GM21619 (cell line): ENCODE measurements at regions not wholly inside any gene's neighbourhood (a gene's known extent, or its start where the extent isn't known, plus 50 kb on each side); places are given as distances from the start of the nearest gene placed in this dataset.

ENCODE experiments used
- ATAC-seq: cut with Tn5 transposase; IDR thresholded peaks from one replicate; pipeline ENCODE4 v1.9.1; 2021; ENCODE audit not compliant: unreplicated experiment

DNA sequence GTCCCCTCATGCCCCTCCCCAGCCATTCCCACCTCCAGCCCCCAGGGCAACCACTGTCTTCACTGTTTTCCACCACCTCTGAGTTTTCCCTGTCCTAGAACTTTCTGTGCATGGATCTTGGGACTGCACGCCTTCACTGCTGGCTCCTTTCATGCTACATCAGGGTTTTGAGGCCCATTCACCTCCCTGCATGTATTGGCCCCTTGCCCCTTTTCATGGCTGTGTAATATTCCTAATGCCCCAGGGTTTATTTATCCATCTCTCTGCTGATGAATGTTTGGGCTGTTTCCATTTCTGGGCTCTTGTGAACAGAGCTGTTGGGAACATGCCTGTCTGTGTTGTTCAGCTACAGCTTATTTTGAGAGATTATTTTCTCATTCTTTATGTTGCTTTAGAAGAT, 205.0 kb downstream of the RBFOX3 start:
- ATAC-seq, result no peak

DNA sequence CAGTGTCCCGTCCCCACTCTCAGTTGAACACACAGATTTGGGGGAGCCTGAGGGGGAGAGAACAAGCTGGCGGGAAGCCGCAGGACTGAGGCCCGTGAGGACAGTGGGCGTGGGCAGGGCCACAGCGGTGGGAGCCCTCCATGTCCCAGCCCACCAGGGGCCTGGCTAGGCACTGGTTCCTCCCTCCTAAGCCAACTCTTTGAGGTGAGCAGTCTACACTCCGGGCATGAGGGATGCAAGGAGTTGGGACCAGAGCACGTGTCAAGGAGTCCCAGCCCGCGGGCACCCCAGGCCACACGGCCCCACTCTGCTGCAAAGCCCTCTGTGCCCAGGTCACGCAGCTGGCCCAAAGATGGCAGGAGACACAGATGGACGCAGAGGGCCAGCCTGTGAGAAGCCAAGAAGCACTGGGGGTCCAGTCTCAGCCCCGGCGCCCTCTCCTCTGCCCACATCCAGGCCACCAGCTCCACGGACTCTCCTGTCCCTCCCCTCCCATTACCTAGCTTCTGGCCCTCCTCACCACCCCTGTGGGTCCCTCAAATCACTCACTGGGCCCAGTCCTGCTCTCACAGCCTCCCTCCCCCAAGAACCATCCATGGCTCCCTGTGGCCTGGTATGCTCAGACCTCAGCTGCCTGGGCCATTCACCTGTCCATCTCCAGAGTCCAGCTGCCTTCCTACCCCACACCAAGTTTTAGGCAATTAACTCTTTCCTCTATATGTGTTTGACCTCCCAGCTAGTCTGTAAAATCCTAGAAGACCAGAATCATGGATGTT, 206.5 kb downstream of the RBFOX3 start:
- no peak for ATAC-seq

DNA sequence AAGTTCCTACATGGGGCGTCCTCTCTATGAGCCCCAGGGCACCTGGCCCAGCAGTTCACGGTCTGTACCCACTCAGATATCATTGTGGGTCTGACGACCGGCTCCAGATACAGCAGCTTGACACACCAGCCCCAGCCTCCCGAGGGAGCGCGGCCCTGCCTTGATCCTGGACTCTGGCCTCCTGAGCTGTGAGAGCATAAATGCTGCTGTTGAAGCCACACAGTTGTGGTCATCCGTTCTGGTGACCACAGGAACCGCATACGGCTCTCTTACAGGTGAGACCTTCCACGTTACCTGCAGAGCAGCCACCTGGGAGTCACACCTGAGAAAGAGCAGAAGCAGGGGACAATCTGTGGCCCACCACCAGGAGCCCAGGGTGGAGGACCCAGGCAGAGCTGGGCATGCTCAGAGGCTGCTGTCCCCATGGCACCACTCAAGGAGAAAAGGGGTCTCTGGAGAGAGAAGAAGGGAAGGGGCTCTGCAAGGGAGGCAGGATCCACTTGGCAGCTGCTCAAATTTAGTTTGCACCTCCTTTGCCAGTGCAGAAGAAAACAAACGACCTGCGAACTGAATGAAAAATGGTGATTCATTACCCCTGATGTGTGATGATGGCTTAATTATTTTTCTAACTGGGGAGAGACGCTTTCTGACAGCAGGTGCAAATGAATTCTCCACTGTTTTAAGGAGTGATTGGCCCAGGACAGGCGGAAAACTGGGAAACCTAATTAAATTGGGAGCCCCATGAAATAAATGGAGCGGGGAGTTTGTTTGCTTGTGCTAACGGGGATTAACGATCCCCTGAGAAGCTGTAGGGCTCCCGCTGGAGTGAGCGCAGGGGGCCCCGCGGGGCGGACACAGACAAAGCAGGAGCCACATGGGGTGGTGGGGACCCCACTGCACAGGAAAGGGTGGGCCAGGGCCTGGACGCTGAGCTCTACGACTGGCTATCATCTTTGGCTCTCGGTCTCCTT, 208.9 kb downstream of the RBFOX3 start:
- ATAC-seq, result no peak

GRCh38 chr17:79400989-79401703, 209.7 kb downstream of the RBFOX3 start:
- no peak for ATAC-seq

- ATAC-seq, result no peak
Observed at GRCh38 chr17:79399610-79400144, 211.2 kb downstream of the RBFOX3 start.

DNA sequence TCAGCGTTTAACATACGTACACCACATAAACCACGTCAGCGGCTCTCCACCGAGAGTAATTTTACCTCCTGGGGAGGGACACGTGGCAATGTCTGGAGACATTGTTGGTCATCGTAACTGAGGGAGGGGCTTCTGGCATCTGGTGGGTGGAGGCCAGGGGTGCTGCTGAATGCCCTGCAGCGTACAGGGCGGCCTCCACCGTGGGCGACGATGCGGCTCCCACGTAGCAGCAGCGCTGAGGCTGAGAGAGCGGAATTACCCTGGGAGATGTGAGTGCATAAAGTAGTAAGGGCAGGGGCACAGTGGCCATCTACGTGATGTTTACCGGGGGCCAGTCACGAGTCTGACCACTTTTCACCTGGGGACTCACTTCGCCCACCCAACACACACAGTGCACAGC, 212.4 kb downstream of the RBFOX3 start:
- ATAC-seq, result no peak

DNA sequence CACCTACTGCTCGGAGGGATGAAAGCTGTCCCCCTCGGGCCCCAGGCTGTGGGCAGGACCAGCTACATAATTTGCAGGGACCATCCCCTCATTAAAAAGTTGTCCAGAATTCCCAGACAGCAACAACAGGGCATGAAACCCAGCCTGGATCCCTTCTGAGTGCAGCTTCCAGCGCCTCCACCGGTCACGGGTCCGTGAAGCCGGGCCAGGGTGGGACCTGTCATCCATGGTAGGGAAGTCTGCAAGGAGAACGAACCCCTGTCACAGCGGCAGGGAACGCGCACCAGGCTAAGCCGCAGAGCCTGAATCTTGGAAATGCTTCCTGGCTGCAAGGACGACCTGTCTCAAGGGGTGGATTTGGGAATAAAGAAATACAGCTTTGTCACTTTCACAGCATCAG, 214.2 kb downstream of the RBFOX3 start:
- no peak for ATAC-seq

DNA sequence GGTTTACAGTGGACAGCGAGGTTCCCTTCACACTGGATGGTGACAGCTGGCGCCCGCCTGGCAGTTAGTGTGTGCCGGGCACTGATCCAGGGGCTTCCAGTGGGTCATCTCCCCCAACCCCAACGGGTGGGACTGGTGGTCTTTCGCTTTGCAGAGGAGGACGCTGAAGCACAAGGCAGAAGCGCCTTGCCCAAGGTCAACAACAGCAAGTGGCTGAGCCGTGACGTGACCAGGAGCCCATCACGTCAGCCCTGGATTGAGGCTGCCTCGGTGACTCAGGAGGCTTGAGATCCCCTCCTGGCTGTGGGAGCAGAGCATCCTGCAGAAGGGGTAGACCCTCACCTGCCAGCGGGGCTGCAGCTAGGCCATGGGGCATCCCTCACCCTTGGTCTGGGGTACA, 215.3 kb downstream of the RBFOX3 start:
- no peak for ATAC-seq

- no peak for ATAC-seq
Observed at GRCh38 chr17:79395066-79395465, 215.8 kb downstream of the RBFOX3 start.

DNA sequence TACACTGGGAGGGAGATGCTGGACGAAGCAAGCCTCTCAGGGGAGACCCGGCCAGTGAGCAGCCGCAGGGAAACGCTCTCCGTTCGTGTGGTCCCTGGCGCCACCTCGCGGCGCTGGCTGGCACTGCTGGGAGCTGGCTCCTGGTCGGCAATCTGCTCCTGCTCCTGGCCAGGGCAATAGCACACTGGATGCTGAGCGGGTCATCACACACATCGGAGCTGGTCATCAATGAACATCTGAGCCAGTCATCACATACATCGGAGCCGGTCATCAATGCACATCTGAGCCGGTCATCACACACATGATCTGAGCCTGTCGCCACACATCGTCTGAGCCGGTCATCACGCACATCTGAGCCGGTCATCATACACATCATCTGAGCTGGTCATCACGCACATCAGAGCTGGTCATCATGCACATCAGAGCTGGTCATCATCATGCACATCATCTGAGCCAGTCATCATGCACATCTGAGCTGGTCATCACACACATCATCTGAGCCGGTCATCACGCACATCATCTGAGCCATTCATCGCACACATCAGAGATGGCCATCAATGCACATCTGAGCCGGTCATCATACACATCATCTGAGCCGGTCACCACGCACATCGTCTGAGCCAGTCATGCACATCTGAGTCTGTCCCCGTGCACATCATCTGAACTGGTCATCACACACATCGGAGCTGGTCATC, 217.3 kb downstream of the RBFOX3 start:
- ATAC-seq, result no peak

- ATAC-seq, result no peak
Observed at GRCh38 chr17:79392598-79392997, 218.3 kb downstream of the RBFOX3 start.

DNA sequence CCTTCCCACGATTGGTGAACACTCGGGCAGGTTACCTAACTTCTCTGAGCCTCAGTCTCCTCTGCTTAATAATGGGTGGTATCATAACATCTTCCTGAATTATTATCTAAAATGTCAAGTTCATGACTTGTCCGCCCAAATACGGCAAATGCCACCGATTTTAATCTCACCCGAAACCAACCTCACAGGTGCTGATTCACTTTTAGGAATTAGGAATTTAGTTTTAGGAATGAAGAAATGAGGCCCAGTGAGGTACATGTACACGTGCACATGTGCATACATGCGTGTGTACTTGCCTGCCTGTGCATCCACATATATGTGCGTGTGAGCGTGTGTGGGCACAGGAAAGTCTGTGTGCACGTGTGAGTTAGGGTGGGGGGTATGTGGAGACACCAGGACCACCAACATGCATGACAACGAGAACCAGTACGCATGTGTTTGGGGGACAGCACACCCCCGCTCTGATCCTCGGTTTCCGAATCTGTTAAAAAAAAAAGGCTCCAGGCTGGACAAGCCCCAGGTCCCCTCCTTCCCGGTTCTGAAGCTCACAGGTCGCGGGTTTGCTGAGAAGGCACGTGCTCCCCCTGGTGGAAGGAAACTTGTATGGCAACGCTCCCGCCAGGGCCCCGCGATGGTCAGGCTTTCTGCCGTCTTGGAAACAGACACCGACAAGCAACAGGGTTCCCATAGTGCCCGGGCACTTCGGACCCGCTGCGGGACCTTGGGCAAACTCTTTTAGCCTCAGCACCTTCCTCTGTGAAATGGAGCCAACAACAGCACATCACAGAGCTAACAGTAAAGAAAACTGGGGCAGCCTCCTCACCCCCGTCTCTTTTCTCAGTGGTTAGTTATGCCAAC, 219.2 kb downstream of the RBFOX3 start:
- ATAC-seq, result no peak

DNA sequence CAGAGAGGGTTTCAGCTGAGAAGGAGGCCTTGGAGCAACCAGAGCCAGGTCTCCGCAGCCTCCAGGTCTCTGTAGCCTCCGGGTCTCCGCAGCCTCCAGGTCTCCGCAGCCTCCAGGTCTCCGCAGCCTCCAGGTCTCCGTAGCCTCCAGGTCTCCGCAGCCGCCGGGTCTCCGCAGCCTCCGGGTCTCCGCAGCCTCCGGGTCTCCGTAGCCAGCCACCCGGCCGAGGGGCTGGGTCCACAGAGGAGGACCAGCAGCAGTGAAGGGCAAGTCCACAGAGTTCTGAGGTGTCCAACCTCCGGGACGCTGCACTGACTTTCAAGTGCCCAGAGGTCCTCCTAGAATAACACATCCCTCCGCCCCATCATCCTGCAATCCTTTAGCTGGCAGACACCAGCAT, 221.0 kb downstream of the RBFOX3 start:
- ATAC-seq, result no peak

GRCh38 chr17:79388556-79389295, 222.1 kb downstream of the RBFOX3 start:
- no peak for ATAC-seq

DNA sequence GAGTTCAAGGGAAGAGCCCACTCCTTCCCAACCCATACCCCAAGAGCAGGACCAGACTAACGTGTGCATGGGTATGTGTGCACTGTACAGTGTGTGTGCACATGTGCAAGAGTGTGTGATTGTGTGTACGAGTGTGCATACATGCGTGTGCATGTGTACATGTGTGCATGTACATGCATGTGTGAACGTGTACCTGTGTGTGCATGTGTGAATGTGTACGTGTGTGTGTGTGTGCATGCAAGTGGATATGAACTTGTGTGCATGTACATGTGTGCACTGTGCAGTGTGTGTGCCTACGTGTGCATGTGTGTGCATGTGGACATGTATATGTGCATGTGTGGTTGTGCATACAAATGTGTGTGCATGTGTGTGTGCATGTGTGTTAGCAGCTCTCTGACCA, 223.1 kb downstream of the RBFOX3 start:
- no peak for ATAC-seq

DNA sequence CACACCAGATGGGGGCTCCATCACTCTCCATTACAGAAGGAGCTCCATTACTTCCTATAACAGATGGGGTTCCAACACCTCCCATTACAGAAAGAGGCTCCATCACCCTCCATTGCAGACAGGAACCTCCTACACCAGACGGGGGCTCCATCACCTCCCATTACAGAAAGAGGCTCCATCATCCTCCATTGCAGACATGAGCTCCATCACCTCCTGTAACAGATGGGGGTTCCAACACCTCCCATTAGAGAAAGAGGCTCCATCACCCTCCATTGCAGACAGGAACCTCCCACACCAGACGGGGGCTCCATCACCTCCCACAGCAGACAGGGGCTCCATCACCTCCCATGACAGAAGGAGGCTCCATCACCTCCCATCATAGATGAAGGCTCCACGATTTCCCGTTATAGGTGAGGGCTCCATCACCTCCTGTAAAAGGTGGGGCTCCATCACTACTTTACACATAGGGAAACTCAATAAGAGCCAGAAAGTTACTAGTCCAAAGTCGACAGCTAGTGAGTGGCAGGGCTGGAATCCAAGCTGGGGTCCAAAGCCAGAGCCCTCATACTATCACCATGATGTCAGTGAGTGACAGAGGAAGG, 224.8 kb downstream of the RBFOX3 start:
- no peak for ATAC-seq

DNA sequence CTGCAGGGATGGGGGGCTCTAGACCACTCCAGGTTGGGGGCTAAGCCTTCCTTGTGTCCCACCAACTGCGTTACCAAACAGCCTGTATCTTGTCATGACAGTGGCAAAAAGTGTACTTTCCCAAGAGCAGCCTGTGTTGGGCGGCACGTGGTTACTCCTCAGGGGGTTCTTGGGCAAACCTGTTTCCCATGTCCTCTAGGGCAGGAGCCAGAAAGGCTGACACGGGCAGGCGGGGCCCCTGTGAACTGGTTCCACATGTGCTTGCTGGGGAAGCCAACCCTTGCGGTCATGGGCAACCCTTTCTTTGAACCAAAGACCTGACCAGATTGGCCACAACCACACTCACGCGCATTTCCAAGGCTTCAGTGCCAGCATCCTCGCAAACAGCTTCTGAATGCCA, 228.5 kb downstream of the RBFOX3 start:
- no peak for ATAC-seq

DNA sequence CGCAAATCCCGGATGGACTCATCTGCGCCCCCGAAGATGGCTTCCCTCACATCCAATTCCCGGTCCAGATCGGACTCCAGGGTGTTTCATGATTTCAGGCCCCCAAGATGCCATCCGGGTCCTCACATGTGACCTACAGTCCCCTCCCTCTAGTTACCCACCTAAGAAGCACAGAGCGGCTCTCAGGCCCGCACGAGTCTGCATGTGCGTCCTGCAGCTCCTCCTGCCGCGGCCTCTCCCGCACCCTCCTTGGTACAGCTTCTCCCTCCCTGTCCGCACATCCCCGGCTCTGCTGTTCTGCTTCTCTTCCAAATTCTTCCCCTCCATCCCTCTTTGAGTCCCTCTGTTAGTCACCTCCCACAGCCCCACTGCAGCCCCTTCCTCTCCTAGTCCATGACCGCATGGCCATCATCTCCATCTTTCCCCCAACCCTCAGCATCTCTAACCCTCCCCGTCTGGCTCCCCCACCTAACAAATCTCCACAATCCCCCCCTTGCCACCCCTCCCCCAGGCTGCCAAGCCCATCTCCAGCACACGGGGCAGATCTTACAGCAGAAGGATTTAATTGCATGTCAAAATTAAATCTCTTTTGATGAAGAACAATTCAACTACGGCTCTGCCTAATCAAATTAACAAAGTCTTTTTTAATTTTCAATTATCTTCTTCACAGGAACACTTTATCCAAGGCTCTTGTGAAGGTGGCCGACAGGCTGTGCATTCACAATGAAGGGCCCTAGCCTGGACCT, 231.0 kb downstream of the RBFOX3 start:
- ATAC-seq, result no peak
